GM19035 (cell line): ENCODE measurements at regions not wholly inside any gene's neighbourhood (a gene's known extent, or its start where the extent isn't known, plus 50 kb on each side); places are given as distances from the start of the nearest gene placed in this dataset.

Experiments
- ATAC-seq: cut with Tn5 transposase; IDR thresholded peaks from one replicate; pipeline ENCODE4 v1.9.1; 2021; ENCODE audit not compliant: unreplicated experiment

DNA sequence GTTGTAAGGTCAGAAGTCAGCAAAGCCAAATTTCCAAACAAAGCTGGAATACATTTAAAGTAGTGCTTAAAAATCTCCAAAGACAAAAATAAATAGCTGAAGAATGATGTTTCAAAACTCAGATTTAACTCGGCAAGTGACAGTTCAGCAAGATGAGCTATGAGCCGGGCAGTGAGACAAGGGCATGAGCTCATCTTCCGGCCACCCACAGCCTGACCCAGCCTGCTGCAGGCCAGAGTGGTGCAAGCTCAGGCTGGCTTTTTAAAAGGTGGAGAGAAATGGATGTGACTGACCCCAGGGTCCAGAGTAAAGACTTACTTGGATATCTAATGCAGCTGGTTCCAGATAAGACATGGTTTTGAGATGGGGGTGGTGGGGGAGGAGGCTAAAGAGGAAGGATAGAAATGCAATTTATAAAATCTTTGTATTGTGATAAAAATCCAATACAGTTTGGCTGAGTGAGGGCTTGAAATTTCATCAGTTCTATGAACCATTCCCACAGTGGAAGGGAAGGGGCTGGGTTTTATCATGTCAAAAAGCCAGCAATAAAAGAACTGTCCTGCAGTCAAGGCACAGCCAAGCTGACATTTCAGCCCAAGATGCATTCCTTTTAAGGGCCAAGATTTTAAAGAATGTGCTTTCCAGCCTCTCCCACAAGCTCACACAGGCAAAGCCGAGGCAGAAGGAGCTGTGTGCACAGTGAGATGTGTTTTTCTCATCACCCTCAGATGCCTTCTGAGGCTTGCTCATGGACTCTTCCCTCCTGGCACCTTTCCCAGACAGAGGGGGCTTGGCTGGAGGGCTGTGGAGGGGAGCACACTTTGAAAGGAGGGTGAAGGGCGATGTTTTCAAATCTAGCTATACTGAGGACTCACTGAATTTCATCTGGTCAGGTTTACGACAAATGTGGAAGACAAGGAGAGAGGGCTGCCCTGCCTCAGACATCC, 97.9 kb upstream of the KLHL29 start:
- ATAC-seq, result no peak

DNA sequence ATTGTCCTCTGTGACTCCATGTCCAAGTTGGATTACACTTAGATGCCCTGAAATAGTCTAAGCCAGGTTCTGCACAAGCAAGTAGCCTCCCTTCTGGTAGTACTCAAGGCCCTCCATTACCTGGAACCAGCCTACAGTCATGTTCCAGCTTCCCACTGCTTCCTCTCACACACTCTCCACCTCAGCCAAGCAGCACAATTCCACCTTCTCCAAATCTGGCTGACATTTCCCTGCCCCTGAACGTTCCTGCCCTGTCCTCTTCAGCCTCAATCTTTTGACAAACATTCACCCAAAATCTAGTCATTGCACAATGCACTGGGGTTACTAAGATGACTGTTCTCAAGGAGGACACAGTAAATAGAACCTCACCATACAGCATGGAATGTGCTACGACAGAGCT, 95.3 kb upstream of the KLHL29 start:
- ATAC-seq, result no peak

GRCh38 chr2:23291239-23291638, 93.7 kb upstream of the KLHL29 start:
- ATAC-seq, result no peak

DNA sequence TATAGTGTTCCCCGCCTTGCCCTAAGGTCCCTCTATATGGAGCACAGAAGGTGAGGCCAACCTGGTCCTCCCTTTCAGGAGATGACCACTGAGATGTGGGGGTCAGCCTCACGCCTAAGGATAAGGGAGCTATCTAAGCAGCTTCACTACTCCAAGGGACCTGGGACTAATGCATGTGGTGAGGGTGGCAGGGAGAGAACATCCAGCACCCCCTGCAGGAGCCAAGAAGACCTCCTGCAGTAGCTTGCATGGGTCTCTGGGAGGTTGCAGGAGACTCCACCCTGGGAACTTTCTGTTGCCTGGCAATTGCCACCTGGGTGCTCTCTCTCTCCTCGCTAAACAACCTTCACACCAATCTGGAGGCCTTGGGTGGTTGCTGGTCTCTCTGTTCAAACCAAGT, 93.0 kb upstream of the KLHL29 start:
- no peak for ATAC-seq

DNA sequence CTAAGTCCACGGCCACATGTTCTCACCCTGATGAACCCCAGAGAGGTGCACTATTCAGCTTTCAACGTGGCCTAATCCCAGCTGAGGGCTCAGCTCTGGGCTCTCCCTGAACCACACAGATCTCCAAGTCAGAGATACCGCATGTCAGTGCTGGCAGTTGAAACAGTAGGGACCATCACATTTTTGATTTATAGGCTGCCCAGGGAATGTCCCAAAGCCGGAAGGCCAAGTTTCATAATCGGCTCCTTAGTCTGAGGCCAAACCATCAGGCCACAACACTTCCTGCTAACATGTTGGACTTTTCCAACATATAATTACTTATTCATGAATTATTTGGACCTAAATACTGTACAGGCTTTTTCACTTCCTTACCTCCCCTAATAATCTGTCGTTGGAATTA, 91.9 kb upstream of the KLHL29 start:
- no peak for ATAC-seq

DNA sequence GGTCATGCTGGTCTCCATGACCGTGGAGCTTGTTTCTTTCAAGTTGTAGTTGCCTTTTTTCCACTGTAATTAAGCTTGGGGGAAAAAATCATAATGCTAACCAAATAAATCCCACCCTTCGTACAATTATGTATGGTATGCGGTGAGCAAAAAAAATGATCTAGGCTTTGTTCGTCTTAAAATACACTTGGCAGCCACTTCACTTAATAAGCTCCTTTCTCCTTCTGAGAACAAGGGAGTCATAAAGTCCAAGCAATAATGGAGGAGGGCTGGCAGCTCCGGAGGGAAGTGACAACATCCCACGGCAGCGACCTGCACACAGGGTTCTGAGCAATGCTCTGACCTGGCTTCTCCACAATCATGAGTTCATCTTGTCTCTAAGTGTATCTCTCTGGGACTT, 91.2 kb upstream of the KLHL29 start:
- ATAC-seq, result no peak

DNA sequence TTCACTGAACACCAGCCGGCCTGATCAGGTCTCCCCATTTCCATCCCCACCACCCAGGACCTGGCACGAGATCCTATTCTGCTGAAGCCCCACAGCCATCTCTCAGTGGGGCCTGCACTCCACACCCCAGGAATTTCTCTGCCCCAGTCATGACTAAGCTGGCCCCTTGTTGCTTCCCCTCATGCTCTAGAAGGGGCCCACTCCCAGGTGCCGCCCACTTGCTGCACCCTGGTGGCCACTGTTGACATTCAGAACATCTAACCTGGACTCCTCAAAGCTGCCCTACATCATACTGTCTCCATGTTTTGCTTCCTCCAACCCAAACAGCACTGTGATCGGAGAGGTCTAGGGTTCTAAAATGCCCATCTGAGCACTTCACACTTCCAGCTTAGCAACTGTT, 90.7 kb upstream of the KLHL29 start:
- no peak for ATAC-seq

DNA sequence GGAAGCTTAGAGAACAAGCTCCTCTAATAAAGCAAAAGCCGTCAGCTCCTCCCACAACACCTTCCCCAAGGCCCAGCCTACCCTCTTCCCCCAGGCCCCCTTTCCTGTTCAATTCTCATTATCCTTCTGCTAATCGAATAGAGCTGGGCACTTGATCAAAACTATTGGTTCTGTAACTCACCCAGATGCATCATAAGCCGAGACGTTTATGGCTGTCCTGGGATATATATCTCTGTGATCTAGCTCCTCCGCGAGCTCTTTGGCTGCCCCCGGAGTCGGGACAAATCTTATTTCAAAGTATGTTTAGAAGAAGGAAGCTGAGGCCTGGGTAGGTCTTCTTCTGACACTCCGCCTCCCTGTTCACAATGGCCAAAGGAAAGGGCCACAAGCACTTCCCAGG, 88.3 kb upstream of the KLHL29 start:
- no peak for ATAC-seq

GRCh38 chr2:23297112-23297511, 87.9 kb upstream of the KLHL29 start:
- no peak for ATAC-seq

DNA sequence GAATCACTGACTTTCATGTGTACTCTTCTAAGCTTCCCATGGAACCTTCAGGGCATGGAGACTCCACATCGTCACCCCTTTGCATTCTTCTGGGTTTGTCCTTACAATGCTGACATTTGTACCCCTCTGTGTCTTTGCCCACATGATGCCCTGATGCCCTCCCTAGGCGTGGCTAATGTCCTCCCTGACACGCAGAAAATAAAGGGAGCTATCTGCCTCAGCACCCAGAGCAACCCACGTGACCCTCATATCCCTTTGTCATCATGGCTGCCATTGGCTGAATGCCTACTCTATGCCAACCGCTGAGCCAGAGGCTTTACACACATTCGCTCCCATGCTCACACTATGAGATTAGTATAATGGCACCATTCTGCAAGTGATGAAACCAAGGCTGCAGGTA, 86.4 kb upstream of the KLHL29 start:
- no peak for ATAC-seq

DNA sequence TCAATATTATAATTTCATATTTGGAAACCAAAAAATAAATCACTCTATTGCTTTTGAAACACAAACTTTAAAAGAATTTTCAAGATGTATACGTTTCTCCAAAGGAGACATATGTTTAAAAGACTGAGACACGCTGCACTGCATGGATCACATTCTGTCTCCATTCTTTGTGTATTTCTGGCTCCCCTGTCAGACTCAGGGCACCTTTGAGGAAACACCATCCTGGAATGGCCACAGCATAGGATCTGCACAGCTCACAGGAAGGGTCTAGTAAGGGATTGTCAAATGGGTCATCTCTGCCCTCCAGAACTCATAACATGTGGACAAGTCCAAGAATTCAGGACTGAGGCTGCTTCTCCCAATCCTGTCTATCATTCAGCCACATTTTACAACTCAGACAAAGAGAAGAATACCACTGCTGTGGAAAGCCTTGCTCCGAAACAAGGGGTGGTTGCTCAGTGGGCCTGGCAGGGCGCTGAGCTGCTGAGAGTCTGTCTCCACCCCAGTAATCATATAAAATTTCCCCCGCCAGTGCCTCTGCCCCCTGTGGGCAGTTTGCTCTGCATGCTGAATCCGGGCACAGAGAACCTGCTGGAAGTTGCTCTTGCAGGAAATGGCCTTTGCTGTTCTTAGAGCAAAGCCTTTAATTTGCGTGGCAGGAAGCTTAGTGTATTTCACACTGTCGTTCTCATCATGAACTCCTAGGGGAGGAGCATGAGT, 85.3 kb upstream of the KLHL29 start:
- ATAC-seq, result no peak

- no peak for ATAC-seq
Observed at GRCh38 chr2:23301136-23301535, 83.8 kb upstream of the KLHL29 start.

- no peak for ATAC-seq
Observed at GRCh38 chr2:23302591-23302990, 82.4 kb upstream of the KLHL29 start.

DNA sequence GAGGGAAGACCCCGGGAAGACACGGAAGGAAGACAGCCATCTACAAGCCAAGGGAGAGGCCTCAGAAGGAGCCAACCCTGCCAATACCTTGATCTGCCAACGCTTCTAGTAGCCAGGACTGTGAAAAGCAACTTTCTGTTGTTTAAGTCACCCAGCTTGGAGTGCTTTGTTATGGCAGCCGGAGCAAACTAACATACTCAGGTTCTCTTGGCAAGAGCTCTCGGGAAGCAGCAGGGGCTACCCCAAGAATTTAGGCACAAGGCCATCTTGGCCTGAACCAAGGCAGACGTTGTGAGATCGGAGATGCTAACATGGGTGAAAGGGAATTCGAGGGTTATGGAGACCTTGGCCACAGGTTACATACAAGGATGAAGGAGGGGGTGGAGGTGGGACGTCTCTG, 78.6 kb upstream of the KLHL29 start:
- no peak for ATAC-seq

GRCh38 chr2:23311186-23311585, 73.8 kb upstream of the KLHL29 start:
- no peak for ATAC-seq

DNA sequence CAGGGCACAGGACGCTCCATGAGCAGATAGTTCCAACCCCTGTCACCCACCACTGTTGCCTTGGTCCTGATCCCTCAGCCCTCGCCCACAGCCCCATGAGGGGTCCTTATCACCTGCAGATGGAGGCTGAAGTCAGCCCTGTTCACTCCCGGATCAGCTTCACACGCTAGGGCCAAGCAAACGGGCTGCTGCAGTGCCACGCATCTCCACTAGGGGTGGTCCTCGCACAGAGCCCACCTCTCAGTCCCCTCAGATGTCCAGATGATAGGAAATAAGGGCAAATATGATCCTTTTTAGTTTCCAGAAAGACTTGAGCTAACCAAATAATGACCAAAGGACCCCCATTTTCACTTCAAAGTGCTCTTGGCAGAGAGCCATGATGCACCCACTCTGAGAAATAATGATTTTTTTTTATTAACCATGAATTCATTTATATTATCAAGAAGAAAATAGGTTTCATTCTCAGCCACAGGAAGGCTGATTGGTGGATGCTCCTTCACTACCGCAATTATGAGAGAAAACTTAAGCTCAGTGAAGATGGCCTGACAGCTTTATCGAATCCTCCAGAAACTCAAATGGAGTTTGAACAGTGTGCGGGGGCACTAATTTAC, 71.9 kb upstream of the KLHL29 start:
- peak; percentile 79 for ATAC-seq

GRCh38 chr2:23314687-23315086, 70.3 kb upstream of the KLHL29 start:
- ATAC-seq, result no peak

DNA sequence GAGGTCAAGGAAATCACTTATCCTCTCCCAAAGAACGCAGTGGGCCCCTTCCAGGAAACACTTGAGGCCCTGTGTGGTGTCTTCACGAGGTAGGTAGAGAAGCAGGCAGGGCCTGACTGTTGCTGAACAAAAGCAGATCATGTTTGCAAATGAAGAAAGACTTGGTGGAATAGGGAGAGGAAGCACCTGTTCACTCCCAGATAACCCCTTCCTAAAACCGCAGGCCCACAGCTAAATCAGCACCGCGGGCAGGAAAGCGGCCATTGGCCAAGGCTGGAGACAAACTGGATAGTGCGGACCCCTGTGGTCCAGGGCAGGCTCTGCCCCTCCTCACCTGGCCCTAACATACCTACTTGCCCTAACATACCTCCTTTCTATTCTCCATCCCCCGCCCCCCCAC, 64.9 kb upstream of the KLHL29 start:
- no peak for ATAC-seq

DNA sequence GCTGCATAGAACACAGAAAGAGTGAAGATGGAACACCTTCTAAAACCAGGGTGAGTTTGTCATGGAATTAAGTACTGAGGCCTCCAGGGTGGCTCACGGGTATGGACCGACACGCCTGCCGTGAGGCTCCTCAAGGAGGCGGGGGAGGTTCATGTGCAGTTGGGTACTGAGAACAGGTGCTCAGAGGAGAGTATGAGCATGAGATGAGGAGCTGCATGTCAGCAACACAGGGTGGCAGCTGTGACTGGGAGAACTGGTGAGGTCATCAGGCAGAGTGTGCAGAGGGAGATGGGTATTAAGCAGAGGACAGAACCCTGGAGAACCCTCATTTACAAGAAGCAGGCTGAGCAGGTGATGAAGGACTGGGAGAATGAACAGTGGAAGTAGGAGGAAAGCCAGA, 63.2 kb upstream of the KLHL29 start:
- ATAC-seq, result no peak

DNA sequence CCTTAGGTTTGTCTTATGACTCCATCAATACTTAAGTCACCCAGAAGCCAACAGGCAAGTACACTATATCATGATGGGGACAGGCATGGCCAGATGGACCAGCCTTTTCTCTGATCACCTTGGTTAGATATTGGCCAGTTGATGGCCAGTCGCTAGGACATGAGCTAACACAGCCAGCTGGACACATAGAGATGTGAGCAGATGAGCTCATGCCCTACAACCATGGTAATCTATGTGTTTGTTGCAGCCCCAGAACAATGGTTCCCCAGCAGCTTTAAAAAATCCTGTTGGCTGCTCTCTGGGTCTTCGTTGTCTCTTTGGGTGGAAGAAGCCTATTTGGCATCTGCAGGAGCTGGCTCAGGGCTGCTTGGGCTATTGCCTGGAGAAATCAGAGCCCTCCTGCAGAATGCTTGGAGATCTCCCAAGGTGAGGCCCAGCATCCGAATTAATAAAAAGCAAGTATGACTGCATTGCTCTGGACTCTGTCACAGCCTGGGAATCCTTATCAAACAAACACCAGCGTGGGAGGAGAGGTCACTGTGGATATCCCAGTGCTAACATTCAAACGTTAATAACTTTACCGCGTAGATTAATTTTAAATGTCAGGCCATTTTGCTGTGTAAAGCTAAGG, 62.3 kb upstream of the KLHL29 start:
- no peak for ATAC-seq

DNA sequence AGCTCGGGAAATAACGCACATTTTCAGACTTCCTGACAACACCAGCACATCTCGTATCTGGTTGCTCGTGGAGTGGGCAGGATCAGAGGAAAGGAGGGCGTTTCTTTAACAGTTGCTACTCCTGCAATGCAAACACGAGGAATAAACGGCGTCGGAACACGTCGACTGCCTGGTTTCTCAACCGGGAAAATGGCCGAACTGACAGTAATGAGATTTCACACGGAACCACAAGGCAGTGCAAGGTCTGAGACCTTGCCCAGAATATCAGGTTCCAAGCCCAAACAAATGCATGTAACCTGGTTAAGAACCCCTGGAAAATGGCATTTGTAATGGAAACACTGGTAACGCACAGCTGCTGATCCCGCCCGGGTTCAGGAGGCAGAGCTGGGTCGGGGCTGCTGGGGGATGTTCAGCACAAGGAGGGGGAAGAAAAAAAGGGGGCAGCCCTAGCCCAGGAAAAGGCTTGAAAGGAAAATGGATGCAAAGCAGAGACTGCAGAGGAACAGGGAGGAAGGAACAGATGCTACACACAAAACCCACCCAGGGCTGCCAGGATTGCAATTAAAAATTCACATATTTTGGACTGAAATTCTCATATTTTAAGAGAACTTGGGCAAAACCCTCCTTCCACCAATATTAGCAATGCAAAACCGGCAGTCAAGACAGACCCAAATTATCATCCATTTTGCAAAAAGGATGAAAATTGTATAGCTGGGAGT, 61.6 kb upstream of the KLHL29 start:
- ATAC-seq, result no peak
